H9 (cell line): ENCODE measurements at regions not wholly inside any gene's neighbourhood (a gene's known extent, or its start where the extent isn't known, plus 50 kb on each side); places are given as distances from the start of the nearest gene placed in this dataset.

Experiments used
- DNase-seq: peaks from one replicate; pipeline ENCODE4 v3.0.0-alpha.2; 2017
- H2AFZ ChIP-seq: one replicate; pipeline ENCODE4 v1.6.1; 2013; ENCODE audit warnings: mild to moderate bottlenecking, low read length, control low read depth, moderate library complexity
- H2AK5ac ChIP-seq: 2 replicates; pipeline ENCODE4 v1.6.1; 2013; ENCODE audit warnings: low read length, control low read depth, mixed read lengths; ENCODE audit not compliant: insufficient read length
- H2BK120ac ChIP-seq: one replicate; pipeline ENCODE4 v1.6.1; 2013; ENCODE audit warnings: low read depth, mild to moderate bottlenecking, low read length, control low read depth, inconsistent platforms; ENCODE audit not compliant: poor library complexity, severe bottlenecking
- H2BK12ac ChIP-seq: 2 replicates; pipeline ENCODE4 v1.6.1; 2013; ENCODE audit warnings: low read length, control low read depth, mixed read lengths, low read depth; ENCODE audit not compliant: insufficient read length
- H2BK15ac ChIP-seq: 2 replicates; pipeline ENCODE4 v1.6.1; 2013; ENCODE audit warnings: low read depth, low read length, control low read depth
- H2BK20ac ChIP-seq: one replicate; pipeline ENCODE4 v1.6.1; 2013; ENCODE audit warnings: low read depth, mild to moderate bottlenecking, low read length, control low read depth, inconsistent platforms; ENCODE audit not compliant: poor library complexity, severe bottlenecking
- H2BK5ac ChIP-seq: 2 replicates; pipeline ENCODE4 v1.6.1; 2013; ENCODE audit warnings: low read length, control low read depth, mixed read lengths; ENCODE audit not compliant: insufficient read length
- H3K14ac ChIP-seq: 2 replicates; pipeline ENCODE4 v1.6.1; 2013; ENCODE audit warnings: low read length, control low read depth; ENCODE audit not compliant: insufficient read depth
- H3K18ac ChIP-seq: 2 replicates; pipeline ENCODE4 v1.6.1; 2013; ENCODE audit warnings: low read depth, mild to moderate bottlenecking, mixed read lengths, low read length, control low read depth; ENCODE audit not compliant: insufficient read length
- H3K23ac ChIP-seq: 2 replicates; pipeline ENCODE4 v1.6.1; 2013; ENCODE audit warnings: low read length, control low read depth, mixed read lengths, low read depth; ENCODE audit not compliant: insufficient read length
- H3K23me2 ChIP-seq: 2 replicates; pipeline ENCODE4 v1.6.1; 2013; ENCODE audit warnings: low read depth, mild to moderate bottlenecking, mixed read lengths, low read length, control low read depth; ENCODE audit not compliant: insufficient read length, poor library complexity, severe bottlenecking
- H3K27ac ChIP-seq: 2 replicates; pipeline ENCODE4 v1.5.1; 2013; ENCODE audit warnings: low read length, control low read depth, mixed read lengths, low read depth; ENCODE audit not compliant: insufficient read length
- H3K27me3 ChIP-seq: 2 replicates; pipeline ENCODE4 v1.6.1; 2013; ENCODE audit warnings: low read length, control low read depth, inconsistent platforms; ENCODE audit not compliant: insufficient read depth
- H3K4ac ChIP-seq: 2 replicates; pipeline ENCODE4 v1.6.1; 2013; ENCODE audit warnings: low read depth, mild to moderate bottlenecking, control low read depth, inconsistent platforms, low read length, moderate library complexity
- H3K4me1 ChIP-seq: 2 replicates; pipeline ENCODE4 v1.6.1; 2013; ENCODE audit warnings: low read length, control low read depth, inconsistent platforms; ENCODE audit not compliant: insufficient read depth
- H3K4me2 ChIP-seq: 2 replicates; pipeline ENCODE4 v1.6.1; 2013; ENCODE audit warnings: low read length, control low read depth, mixed read lengths; ENCODE audit not compliant: insufficient read length, insufficient read depth
- H3K56ac ChIP-seq: 2 replicates; pipeline ENCODE4 v1.6.1; 2013; ENCODE audit warnings: low read depth, mild to moderate bottlenecking, mixed read lengths, low read length, control low read depth; ENCODE audit not compliant: insufficient read length
- H3K79me1 ChIP-seq: 2 replicates; pipeline ENCODE4 v1.6.1; 2013; ENCODE audit warnings: low read depth, mild to moderate bottlenecking, moderate library complexity, low read length, control low read depth, inconsistent platforms; ENCODE audit not compliant: insufficient read depth, poor library complexity, severe bottlenecking
- H3K79me2 ChIP-seq: 2 replicates; pipeline ENCODE4 v1.6.1; 2013; ENCODE audit warnings: low read length, control low read depth, inconsistent platforms; ENCODE audit not compliant: insufficient read depth
- H3K9ac ChIP-seq: 2 replicates; pipeline ENCODE4 v1.6.1; 2013; ENCODE audit warnings: low read length, control low read depth, mixed read lengths; ENCODE audit not compliant: insufficient read length; ENCODE audit errors: extremely low read depth
- H3K9me3 ChIP-seq: one replicate; pipeline ENCODE4 v1.6.1; 2013; ENCODE audit warnings: low read depth, low read length, inconsistent platforms; ENCODE audit not compliant: control insufficient read depth
- H3T11ph ChIP-seq: one replicate; pipeline ENCODE4 v1.6.1; 2013; ENCODE audit warnings: mild to moderate bottlenecking, low read length, control low read depth, inconsistent platforms
- H4K20me1 ChIP-seq: one replicate; pipeline ENCODE4 v1.6.1; 2013; ENCODE audit not compliant: control insufficient read depth, insufficient read length, insufficient read depth
- H4K5ac ChIP-seq: 2 replicates; pipeline ENCODE4 v1.6.1; 2013; ENCODE audit warnings: low read depth, mild to moderate bottlenecking, mixed read lengths, low read length, control low read depth; ENCODE audit not compliant: insufficient read length
- H4K8ac ChIP-seq: replicated peaks from 2 replicates; pipeline ENCODE4 v1.6.1; 2013; ENCODE audit warnings: low read length, control low read depth, mixed read lengths, low read depth; ENCODE audit not compliant: insufficient read length
- H4K91ac ChIP-seq: 2 replicates; pipeline ENCODE4 v1.6.1; 2013; ENCODE audit warnings: low read depth, mild to moderate bottlenecking, moderate library complexity, mixed read lengths, low read length, control low read depth; ENCODE audit not compliant: insufficient read length
- H3K27ac Mint-ChIP-seq, 3 experiments: 2 replicates in 2 of 3; 3 replicates in 1 of 3; pipeline ENCODE4 v1.8.0; 2020 to 2021; ENCODE audit warnings: mixed read lengths in 3 of 3, mild to moderate bottlenecking in 1 of 3, moderate library complexity in 1 of 3
- H3K27me3 Mint-ChIP-seq: 2 replicates; pipeline ENCODE4 v1.8.0; 2021; ENCODE audit warnings: low read depth, mild to moderate bottlenecking, moderate library complexity, mixed read lengths
- H3K36me3 Mint-ChIP-seq, 3 experiments: 2 replicates in 2 of 3; 3 replicates in 1 of 3; pipeline ENCODE4 v1.8.0; 2020 to 2021; ENCODE audit warnings: low read depth in 3 of 3, mixed read lengths in 3 of 3; ENCODE audit not compliant: insufficient read depth in 1 of 3
- H3K4me1 Mint-ChIP-seq, 2 experiments: 2 replicates each; pipeline ENCODE4 v1.8.0; 2020; ENCODE audit warnings: mixed read lengths in 2 of 2
- H3K4me3 Mint-ChIP-seq, 2 experiments: 2 replicates in 1 of 2; 3 replicates in 1 of 2; pipeline ENCODE4 v1.8.0; 2020 to 2021; ENCODE audit warnings: mild to moderate bottlenecking in 2 of 2, mixed read lengths in 2 of 2, moderate library complexity in 1 of 2
- H3K9me3 Mint-ChIP-seq, 2 experiments: 2 replicates in 1 of 2; 3 replicates in 1 of 2; pipeline ENCODE4 v1.8.0; 2020; ENCODE audit warnings: mild to moderate bottlenecking in 2 of 2, mixed read lengths in 2 of 2, moderate library complexity in 1 of 2
- WGBS: extraction: QIAGEN DNeasy Blood & Tissue Kit; methylation state at CpG from one replicate; pipeline ENCODE4 v1.1.7; 2013; ENCODE audit warnings: missing lambda C conversion rate, low lambda C conversion rate, mixed read lengths; ENCODE audit not compliant: insufficient read length; ENCODE audit errors: extremely low coverage; 5-methylcytosine and 5-hydroxymethylcytosine counted together
- TF ChIP-seq, protein P1 (sequence below): fragments of 200-600 bp; sonication (generic); conservative IDR thresholded peaks from 3 replicates; pipeline ENCODE4 v1.8.0; 2021; ENCODE audit warnings: antibody characterized with exemption, mild to moderate bottlenecking

DNA sequence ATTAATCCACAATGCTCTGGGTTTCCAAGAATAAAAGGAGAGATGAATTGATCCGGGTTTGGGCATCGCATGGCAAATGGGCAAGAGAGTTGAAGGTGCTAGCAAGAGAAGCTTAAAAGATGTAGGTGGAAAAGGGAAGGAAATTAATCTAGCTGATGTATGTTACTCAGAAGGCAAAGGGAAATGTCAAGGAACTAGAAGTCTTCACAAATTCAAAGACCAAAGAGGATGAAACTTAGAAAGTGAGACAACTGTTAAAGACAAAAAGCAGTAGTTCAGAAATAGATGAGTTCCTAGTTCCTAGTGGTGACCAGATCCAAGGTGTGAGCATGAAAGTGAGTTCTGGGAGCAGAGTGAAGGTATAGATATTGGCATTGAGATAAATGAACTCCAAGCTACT lies 228.3 kb downstream of the SEC23A start:
- Histone ChIP-seq H3K27ac (no peak overlapping the region), H3K4me1 (no peaks in the 10 kb centered on the region), H4K5ac (no peak overlapping the region), H2BK120ac (no peak overlapping the region), H3T11ph (no peak overlapping the region), H2BK20ac (no peak overlapping the region), H3K27me3 (no peaks in the 10 kb centered on the region), H3K56ac (no peak overlapping the region), H2BK15ac (no peak overlapping the region), H4K91ac (no peak overlapping the region), H2BK12ac (no peak overlapping the region), H3K4me2 (no peak overlapping the region), H3K14ac (no peak overlapping the region), H3K18ac (no peak overlapping the region), H3K23me2 (no peaks in the 10 kb centered on the region), H2AK5ac (no peak overlapping the region), H3K4ac (no peak overlapping the region), H3K79me1 (no peaks in the 10 kb centered on the region), H3K79me2 (no peaks in the 10 kb centered on the region), H4K20me1 (no peaks in the 10 kb centered on the region), H3K9ac (no peak overlapping the region), H4K8ac (no peak overlapping the region), H3K23ac (no peak overlapping the region), H2AFZ (no peak overlapping the region), H2BK5ac (no peak overlapping the region), H3K9me3 (no peaks in the 10 kb centered on the region)
- peaks cover 6% of the 10 kb centered on the region for H3K27me3 Mint-ChIP-seq
- no peaks in the 10 kb centered on the region for H3K4me1 Mint-ChIP-seq
- no peaks in the 10 kb centered on the region for H3K36me3 Mint-ChIP-seq
- no peak overlapping the region for H3K4me3 Mint-ChIP-seq
- WGBS: no CpG with 5 or more reads among the region's 2 CpGs
- no peak overlapping the region for H3K27ac Mint-ChIP-seq
- no peaks in the 10 kb centered on the region; a peak in 1 of 5 replicates for H3K9me3 Mint-ChIP-seq
- TF ChIP-seq, protein P1, sequence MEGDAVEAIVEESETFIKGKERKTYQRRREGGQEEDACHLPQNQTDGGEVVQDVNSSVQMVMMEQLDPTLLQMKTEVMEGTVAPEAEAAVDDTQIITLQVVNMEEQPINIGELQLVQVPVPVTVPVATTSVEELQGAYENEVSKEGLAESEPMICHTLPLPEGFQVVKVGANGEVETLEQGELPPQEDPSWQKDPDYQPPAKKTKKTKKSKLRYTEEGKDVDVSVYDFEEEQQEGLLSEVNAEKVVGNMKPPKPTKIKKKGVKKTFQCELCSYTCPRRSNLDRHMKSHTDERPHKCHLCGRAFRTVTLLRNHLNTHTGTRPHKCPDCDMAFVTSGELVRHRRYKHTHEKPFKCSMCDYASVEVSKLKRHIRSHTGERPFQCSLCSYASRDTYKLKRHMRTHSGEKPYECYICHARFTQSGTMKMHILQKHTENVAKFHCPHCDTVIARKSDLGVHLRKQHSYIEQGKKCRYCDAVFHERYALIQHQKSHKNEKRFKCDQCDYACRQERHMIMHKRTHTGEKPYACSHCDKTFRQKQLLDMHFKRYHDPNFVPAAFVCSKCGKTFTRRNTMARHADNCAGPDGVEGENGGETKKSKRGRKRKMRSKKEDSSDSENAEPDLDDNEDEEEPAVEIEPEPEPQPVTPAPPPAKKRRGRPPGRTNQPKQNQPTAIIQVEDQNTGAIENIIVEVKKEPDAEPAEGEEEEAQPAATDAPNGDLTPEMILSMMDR: no peak
- no peak for DNase-seq
